ENCODE measurements at regions not wholly inside any gene's neighbourhood (a gene's known extent, or its start where the extent isn't known, plus 50 kb on each side); places are given as distances from the start of the nearest gene placed in this dataset.
"Not testable (repeated sequence)": the region's sequence is repeated elsewhere in the genome, so short reads cannot be mapped to it uniquely, and the experiment has no call there.

DNA sequence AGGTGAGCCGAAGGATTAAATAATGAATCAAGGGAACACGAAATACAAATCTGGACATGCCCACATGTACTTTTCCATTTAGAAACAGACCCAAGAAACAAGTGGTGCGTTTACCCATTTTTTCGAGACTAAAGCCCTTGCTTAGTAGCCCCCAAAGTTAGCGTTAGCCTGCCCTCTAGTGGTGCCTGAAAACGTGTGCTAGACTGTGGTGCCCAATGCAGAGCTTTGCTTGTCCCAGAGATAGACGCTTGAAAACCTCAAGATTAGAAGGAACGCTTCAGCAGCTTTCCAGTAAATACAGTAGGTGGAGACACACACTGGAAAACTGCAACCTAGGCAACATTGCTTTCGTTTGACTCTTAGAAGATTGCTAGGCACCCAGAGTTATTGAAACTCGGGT lies 197.0 kb downstream of the TP53TG3F start:
- H3K4me3 ChIP-seq (ENCODE audit: control insufficient read depth in 1 of 2, extremely low read depth in 1 of 2, low read length in 1 of 2); H3K27me3 ChIP-seq (replicated peaks in 1 of 2; ENCODE audit: control insufficient read depth in 2 of 2, extremely low read depth in 1 of 2, insufficient read depth in 2 of 2, low read length in 1 of 2); H3K27me3 Mint-ChIP-seq; H3K4me1 ChIP-seq (ENCODE audit: control insufficient read depth in 1 of 2, extremely low read depth in 1 of 2, insufficient read depth in 2 of 2, low read length in 2 of 2); H3K4me3 Mint-ChIP-seq; H3K27ac Mint-ChIP-seq; H3K36me3 ChIP-seq (ENCODE audit: control insufficient read depth in 2 of 2, extremely low read depth in 1 of 2, insufficient read depth in 1 of 2, low read length in 1 of 2); CTCF ChIA-PET; H3K9me3 ChIP-seq; H3K36me3 Mint-ChIP-seq; H3K27ac ChIP-seq (ENCODE audit: low read length); DNase-seq; H3K4me1 Mint-ChIP-seq; H3K9me3 Mint-ChIP-seq; POLR2A ChIA-PET: not testable (repeated sequence)
- peak in 3 of 4 experiments; percentile 24 to 55 (median 40) for ATAC-seq (replicated peaks in 1 of 4)
- no CpG with 5 or more reads among the region's 10 CpGs for WGBS (ENCODE audit: insufficient coverage)

DNA sequence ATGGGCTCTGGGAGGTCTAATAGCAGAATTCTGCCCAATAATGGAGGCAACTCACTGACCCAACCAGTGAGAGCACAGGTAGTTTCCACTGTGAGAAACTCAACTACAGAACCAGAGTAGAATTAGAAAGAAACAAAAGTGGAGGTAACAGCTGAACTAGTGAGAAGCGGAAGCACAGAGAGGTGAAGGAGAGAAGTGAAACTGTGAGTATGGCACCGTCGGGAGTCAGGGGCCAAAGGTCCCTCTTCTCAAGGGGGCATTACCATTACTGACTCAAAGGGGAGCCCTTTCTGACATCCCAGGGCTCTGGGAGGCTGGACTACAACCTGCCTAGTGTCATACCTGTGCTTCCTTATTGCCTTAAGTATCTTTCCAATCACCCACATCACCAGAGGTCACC lies 198.3 kb downstream of the TP53TG3F start:
- H3K9me3 ChIP-seq; ATAC-seq (replicated peaks in 1 of 4); H3K4me3 Mint-ChIP-seq; H3K36me3 Mint-ChIP-seq; H3K4me1 Mint-ChIP-seq; CTCF ChIA-PET; H3K4me1 ChIP-seq (ENCODE audit: control insufficient read depth in 1 of 2, extremely low read depth in 1 of 2, insufficient read depth in 2 of 2, low read length in 2 of 2); H3K27me3 ChIP-seq (replicated peaks in 1 of 2; ENCODE audit: control insufficient read depth in 2 of 2, extremely low read depth in 1 of 2, insufficient read depth in 2 of 2, low read length in 1 of 2); H3K4me3 ChIP-seq (ENCODE audit: control insufficient read depth in 1 of 2, extremely low read depth in 1 of 2, low read length in 1 of 2); POLR2A ChIA-PET; H3K27ac Mint-ChIP-seq; H3K27me3 Mint-ChIP-seq; H3K27ac ChIP-seq (ENCODE audit: low read length); DNase-seq; H3K9me3 Mint-ChIP-seq; H3K36me3 ChIP-seq (ENCODE audit: control insufficient read depth in 2 of 2, extremely low read depth in 1 of 2, insufficient read depth in 1 of 2, low read length in 1 of 2): not testable (repeated sequence)
- WGBS (ENCODE audit: insufficient coverage): no CpG with 5 or more reads among the region's 3 CpGs

DNA sequence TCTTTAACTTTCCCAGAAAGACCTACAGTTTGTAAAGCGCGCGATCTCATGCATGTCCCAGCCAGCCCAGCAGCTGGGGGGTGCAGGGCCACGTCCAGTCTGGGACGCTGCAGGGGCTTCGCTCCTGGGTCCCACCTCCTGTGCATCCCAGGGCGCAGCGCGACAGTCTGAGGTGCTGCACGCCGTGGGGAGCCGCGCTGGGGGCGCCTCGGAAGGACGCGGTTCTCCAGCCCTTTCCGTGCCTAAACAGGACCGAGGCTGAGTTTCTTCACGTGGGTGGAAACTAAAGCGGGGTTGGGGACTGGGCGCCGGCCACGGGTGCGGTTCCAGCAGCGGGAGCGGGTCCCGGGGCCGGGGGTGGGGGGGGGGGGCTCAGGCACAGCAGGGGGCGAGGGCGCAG lies 221.4 kb downstream of the TP53TG3F start:
- ATAC-seq (replicated peaks in 1 of 4); H3K27ac Mint-ChIP-seq; H3K27ac ChIP-seq (ENCODE audit: low read length); H3K9me3 ChIP-seq; CTCF ChIA-PET; DNase-seq; H3K27me3 Mint-ChIP-seq; H3K4me1 ChIP-seq (ENCODE audit: control insufficient read depth in 1 of 2, extremely low read depth in 1 of 2, insufficient read depth in 2 of 2, low read length in 2 of 2); H3K36me3 Mint-ChIP-seq; H3K27me3 ChIP-seq (replicated peaks in 1 of 2; ENCODE audit: control insufficient read depth in 2 of 2, extremely low read depth in 1 of 2, insufficient read depth in 2 of 2, low read length in 1 of 2); H3K4me3 ChIP-seq (ENCODE audit: control insufficient read depth in 1 of 2, extremely low read depth in 1 of 2, low read length in 1 of 2); H3K9me3 Mint-ChIP-seq; H3K4me1 Mint-ChIP-seq; POLR2A ChIA-PET; H3K36me3 ChIP-seq (ENCODE audit: control insufficient read depth in 2 of 2, extremely low read depth in 1 of 2, insufficient read depth in 1 of 2, low read length in 1 of 2); H3K4me3 Mint-ChIP-seq: not testable (repeated sequence)
- 66% methylated on average over 16 of the region's 31 CpGs for WGBS (ENCODE audit: insufficient coverage)

DNA sequence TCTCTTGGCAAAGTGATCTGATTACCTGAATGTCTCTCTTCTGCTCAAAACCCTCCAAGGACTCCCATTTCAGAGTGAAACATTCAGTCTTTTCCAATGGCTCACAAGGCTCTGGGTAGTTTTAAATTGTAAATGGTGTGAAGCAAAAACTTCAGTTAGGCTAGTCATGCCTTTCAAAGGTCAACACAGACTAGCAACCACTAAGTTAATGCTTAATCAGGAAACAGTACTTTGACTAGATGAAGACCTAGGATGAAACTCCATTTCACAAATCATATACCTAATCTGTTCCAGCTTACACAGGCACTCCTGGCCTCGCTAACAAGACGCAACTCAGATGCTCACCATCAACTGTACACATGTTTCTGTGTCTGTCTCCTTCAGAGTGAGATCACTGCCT lies 240.9 kb downstream of the TP53TG3F start:
- H3K4me1 Mint-ChIP-seq; H3K27me3 Mint-ChIP-seq; H3K27ac Mint-ChIP-seq; CTCF ChIA-PET; H3K4me3 ChIP-seq (ENCODE audit: control insufficient read depth in 1 of 2, extremely low read depth in 1 of 2, low read length in 1 of 2); POLR2A ChIA-PET; H3K4me1 ChIP-seq (ENCODE audit: control insufficient read depth in 1 of 2, extremely low read depth in 1 of 2, insufficient read depth in 2 of 2, low read length in 2 of 2); DNase-seq; H3K36me3 ChIP-seq (ENCODE audit: control insufficient read depth in 2 of 2, extremely low read depth in 1 of 2, insufficient read depth in 1 of 2, low read length in 1 of 2); H3K27me3 ChIP-seq (replicated peaks in 1 of 2; ENCODE audit: control insufficient read depth in 2 of 2, extremely low read depth in 1 of 2, insufficient read depth in 2 of 2, low read length in 1 of 2); ATAC-seq (replicated peaks in 1 of 4); H3K4me3 Mint-ChIP-seq; H3K27ac ChIP-seq (ENCODE audit: low read length); H3K36me3 Mint-ChIP-seq; H3K9me3 ChIP-seq: not testable (repeated sequence)
- H3K9me3 Mint-ChIP-seq: peaks cover 10 to 12% (median 11%) of the 10 kb centered on the region in 3 donors
- WGBS (ENCODE audit: insufficient coverage): 70% methylated on average over 2 of the region's 2 CpGs

DNA sequence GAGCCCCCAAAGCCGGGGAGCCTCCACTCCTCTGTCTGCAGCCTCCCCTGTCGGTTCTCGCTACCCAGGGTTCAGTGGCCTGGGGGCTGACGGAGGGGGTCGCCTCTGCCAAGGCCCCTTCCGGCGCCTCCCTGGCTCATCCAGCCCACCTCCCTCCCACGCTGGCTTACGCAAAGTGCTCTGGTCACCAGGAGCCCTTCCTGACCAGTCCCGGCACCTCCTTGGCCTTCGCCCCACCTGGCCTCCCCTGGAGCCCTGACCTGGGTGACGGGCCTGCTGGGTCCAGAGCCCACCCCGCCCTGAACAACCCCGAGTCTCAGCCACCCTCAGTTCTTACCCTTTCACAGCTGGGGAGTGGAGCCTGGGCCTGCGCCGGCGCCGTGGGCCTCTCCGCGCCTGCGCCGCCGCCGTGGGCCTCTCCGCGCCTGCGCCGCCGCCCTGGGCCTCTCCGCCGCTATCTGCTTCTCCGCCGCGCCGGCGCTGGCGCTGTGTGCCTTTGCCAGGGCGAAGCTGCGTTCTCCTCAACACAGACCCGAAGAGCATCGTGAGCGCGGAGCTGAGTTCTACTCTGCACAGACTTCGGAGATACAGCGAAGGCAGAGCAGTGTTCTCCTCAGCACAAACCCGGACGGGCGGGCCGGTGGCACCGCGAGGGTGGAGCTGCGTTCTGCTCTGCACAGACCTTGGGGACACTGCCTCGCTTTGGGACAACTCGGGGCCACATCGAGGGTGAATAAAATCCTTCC lies 247.6 kb downstream of the TP53TG3F start:
- H3K27ac ChIP-seq (ENCODE audit: low read length); POLR2A ChIA-PET; H3K4me3 ChIP-seq (ENCODE audit: control insufficient read depth in 1 of 2, extremely low read depth in 1 of 2, low read length in 1 of 2); CTCF ChIA-PET; H3K4me1 ChIP-seq (ENCODE audit: control insufficient read depth in 1 of 2, extremely low read depth in 1 of 2, insufficient read depth in 2 of 2, low read length in 2 of 2); H3K36me3 Mint-ChIP-seq; H3K4me3 Mint-ChIP-seq; H3K27ac Mint-ChIP-seq; H3K27me3 ChIP-seq (replicated peaks in 1 of 2; ENCODE audit: control insufficient read depth in 2 of 2, extremely low read depth in 1 of 2, insufficient read depth in 2 of 2, low read length in 1 of 2); H3K4me1 Mint-ChIP-seq; H3K9me3 Mint-ChIP-seq; DNase-seq; H3K9me3 ChIP-seq; H3K36me3 ChIP-seq (ENCODE audit: control insufficient read depth in 2 of 2, extremely low read depth in 1 of 2, insufficient read depth in 1 of 2, low read length in 1 of 2); H3K27me3 Mint-ChIP-seq: not testable (repeated sequence)
- peak in 2 of 4 experiments; percentile 37 to 56 for ATAC-seq (replicated peaks in 1 of 4)
- WGBS (ENCODE audit: insufficient coverage): 74% methylated on average over 41 of the region's 55 CpGs

DNA sequence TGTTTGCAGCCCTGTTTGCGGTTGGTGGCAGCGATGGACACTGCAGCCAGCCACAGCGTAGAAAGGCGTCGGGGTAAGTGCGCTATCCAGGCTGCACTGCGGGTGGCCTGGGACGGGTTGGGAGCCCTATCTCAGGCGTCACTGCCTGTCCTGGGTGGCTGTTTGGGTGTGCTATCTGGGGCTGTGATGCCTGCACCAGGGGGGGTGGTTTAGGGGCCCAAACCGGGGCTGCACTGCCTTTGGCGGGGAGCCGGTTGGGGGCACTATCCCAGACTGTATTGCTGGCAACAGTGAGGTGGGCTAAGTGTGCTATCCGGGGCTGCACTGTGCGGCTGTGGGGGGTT lies 248.2 kb downstream of the TP53TG3F start:
- CTCF ChIA-PET; H3K27ac ChIP-seq (ENCODE audit: low read length); H3K4me1 ChIP-seq (ENCODE audit: control insufficient read depth in 1 of 2, extremely low read depth in 1 of 2, insufficient read depth in 2 of 2, low read length in 2 of 2); H3K36me3 ChIP-seq (ENCODE audit: control insufficient read depth in 2 of 2, extremely low read depth in 1 of 2, insufficient read depth in 1 of 2, low read length in 1 of 2); H3K9me3 Mint-ChIP-seq; DNase-seq; H3K27ac Mint-ChIP-seq; H3K9me3 ChIP-seq; H3K4me3 ChIP-seq (ENCODE audit: control insufficient read depth in 1 of 2, extremely low read depth in 1 of 2, low read length in 1 of 2); POLR2A ChIA-PET; H3K36me3 Mint-ChIP-seq; H3K4me1 Mint-ChIP-seq; H3K4me3 Mint-ChIP-seq; H3K27me3 ChIP-seq (replicated peaks in 1 of 2; ENCODE audit: control insufficient read depth in 2 of 2, extremely low read depth in 1 of 2, insufficient read depth in 2 of 2, low read length in 1 of 2); ATAC-seq (replicated peaks in 1 of 4); H3K27me3 Mint-ChIP-seq: not testable (repeated sequence)
- 78% methylated on average over 11 of the region's 14 CpGs for WGBS (ENCODE audit: insufficient coverage)
